ENCODE measurements at regions not wholly inside any gene's neighbourhood (a gene's known extent, or its start where the extent isn't known, plus 50 kb on each side); places are given as distances from the start of the nearest gene placed in this dataset.
A peak's percentile ranks its signal among the peaks of the same experiment; 100 is the strongest.

- Histone ChIP-seq H3K4me1 (peaks cover 0 to 20% (median 17%) of the 10 kb centered on the region in 3 donors), H3K9me3 (no peaks in the 10 kb centered on the region), H3K4me3 (no peak overlapping the region), H3K27ac (no peak overlapping the region), H3K27me3 (no peaks in the 10 kb centered on the region), H3K36me3 (no peaks in the 10 kb centered on the region)
- 43 to 73% methylated on average over 1 to 4 of the region's 4 CpGs for WGBS, 2 donors (ENCODE audit: low coverage in 1 of 2)
- no peak for ATAC-seq
- TF ChIP-seq POLR2A (IDR thresholded peaks at IDR 0.05) (no peak), CTCF (IDR thresholded peaks at IDR 0.05) (no peak), POLR2AphosphoS5 (IDR thresholded peaks at IDR 0.05) (no peak), EP300 (IDR thresholded peaks at IDR 0.05) (no peak)
Observed at GRCh38 chr13:30147015-30147414, 160.3 kb downstream of the KATNAL1 start.

GRCh38 chr13:30145709-30146367, 161.5 kb downstream of the KATNAL1 start:
- WGBS, 2 donors (ENCODE audit: low coverage in 1 of 2), result 81 to 89% methylated on average over 6 to 12 of the region's 13 CpGs
- TF ChIP-seq EP300 (IDR thresholded peaks at IDR 0.05) (no peak), CTCF (IDR thresholded peaks at IDR 0.05) (no peak), POLR2AphosphoS5 (IDR thresholded peaks at IDR 0.05) (no peak), POLR2A (IDR thresholded peaks at IDR 0.05) (no peak)
- ATAC-seq, result no peak
- Histone ChIP-seq H3K27ac (no peak overlapping the region), H3K27me3 (no peaks in the 10 kb centered on the region), H3K36me3 (no peaks in the 10 kb centered on the region), H3K9me3 (no peaks in the 10 kb centered on the region), H3K4me1 (peaks cover 0 to 24% (median 17%) of the 10 kb centered on the region in 3 donors), H3K4me3 (no peak overlapping the region)

GRCh38 chr13:30143666-30144400, 163.5 kb downstream of the KATNAL1 start:
- peak overlapping the region in 3 of 4 donors; percentile 76 to 80 (median 80) for H3K27ac ChIP-seq
- peaks cover 0 to 24% (median 17%) of the 10 kb centered on the region in 3 donors for H3K4me1 ChIP-seq
- no peaks in the 10 kb centered on the region for H3K27me3 ChIP-seq
- ATAC-seq, result peak; percentile 53
- 54 to 69% methylated on average over 4 to 5 of the region's 5 CpGs for WGBS, 2 donors (ENCODE audit: low coverage in 1 of 2)
- H3K4me3 ChIP-seq, result no peak overlapping the region
- peak; percentile 31 for TF ChIP-seq POLR2AphosphoS5 (IDR thresholded peaks at IDR 0.05)
- no peak for TF ChIP-seq CTCF (IDR thresholded peaks at IDR 0.05)
- no peak for TF ChIP-seq POLR2A (IDR thresholded peaks at IDR 0.05)
- no peak for TF ChIP-seq EP300 (IDR thresholded peaks at IDR 0.05)
- no peaks in the 10 kb centered on the region for H3K9me3 ChIP-seq
- H3K36me3 ChIP-seq, result no peaks in the 10 kb centered on the region

GRCh38 chr13:30142486-30143211, 164.7 kb downstream of the KATNAL1 start:
- Histone ChIP-seq H3K4me1 (peaks cover 0 to 24% (median 17%) of the 10 kb centered on the region in 3 donors), H3K27me3 (no peaks in the 10 kb centered on the region), H3K9me3 (no peaks in the 10 kb centered on the region), H3K36me3 (no peaks in the 10 kb centered on the region), H3K4me3 (no peak overlapping the region), H3K27ac (peak overlapping the region in 3 of 4 donors; percentile 76 to 80 (median 80))
- 0 to 14% methylated on average over 3 to 5 of the region's 13 CpGs for WGBS, 2 donors (ENCODE audit: low coverage in 1 of 2)
- ATAC-seq, result peak; percentile 79
- TF ChIP-seq CTCF (IDR thresholded peaks at IDR 0.05) (no peak), EP300 (IDR thresholded peaks at IDR 0.05) (no peak), POLR2AphosphoS5 (IDR thresholded peaks at IDR 0.05) (peak; percentile 76), POLR2A (IDR thresholded peaks at IDR 0.05) (no peak)
